ENCODE measurements at regions not wholly inside any gene's neighbourhood (a gene's known extent, or its start where the extent isn't known, plus 50 kb on each side); places are given as distances from the start of the nearest gene placed in this dataset.
A peak's percentile ranks its signal among the peaks of the same experiment; 100 is the strongest.

GRCh38 chr4:24720436-24720835 lies 74.9 kb upstream of the SOD3 start:
- DNase-seq: no peak

- no peak for DNase-seq
These were observed 74.4 kb upstream of the SOD3 start for GRCh38 chr4:24720979-24721378.

GRCh38 chr4:24722026-24722568 lies 73.3 kb upstream of the SOD3 start:
- DNase-seq: no peak

DNA sequence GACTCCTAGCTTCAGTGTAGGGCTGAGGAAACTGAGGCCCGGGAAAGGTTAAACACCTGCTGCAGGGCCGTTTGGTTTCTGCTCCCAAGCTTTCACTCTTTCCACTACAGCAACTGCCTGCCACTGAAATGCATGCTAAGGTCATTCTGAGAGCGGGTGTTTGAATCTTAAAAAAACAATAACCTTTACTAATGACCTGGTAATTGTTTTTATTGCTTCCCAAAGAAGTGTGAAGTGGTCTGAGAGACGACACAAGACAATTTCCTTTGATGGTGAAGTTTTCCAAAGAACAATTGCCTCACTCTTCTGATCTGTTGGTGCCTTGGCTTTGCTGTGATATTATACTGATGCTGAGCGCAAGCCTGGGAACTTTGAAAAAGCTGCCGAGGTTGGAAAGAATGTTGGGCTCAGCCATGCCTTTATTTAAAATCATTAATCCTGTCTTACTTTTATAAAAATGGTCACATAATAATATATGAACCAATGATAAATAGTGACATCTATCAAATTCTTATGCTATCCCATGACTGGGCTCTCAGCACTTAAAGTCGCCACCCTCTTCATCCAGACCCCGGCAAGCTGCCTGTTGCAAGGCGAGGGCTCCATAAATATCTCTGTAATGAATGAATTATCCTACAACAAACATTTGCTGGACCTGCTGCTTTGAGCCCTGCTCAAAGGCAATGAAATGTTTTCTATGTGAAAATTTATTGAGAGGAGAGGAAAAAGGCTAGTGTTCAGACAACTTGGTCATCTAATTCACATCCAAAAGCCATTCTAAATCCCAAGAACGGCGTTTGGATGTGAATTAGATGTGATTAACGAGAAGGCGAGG lies 67.8 kb upstream of the SOD3 start:
- no peak for DNase-seq

DNA sequence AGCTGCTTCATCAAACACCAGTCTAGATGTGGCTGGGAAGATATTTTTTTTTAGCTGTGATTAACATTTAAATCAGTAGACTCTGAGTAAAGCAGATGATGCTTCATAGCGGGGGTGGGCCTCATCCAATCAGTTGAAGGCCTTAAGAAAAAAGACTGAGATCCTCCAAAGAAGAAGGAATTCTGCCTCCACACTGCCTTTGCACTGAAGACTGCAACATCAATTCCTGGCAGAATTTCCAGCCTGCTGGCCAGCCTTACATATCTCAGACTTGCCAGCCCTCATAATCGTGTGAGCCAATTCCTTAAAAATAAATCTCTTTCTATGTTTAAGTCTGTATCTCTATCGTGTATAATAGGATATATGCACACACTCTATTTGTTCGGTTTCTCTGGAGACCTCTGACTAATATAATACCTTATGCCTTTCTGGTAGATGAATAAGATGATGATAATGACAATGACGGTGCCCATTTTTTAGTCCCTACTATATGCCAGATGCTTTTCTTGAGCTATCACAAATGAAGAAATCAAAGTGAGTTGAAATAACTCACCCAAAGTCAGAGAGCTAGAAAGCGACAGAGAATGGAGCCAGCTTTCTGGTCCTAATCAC lies 66.1 kb upstream of the SOD3 start:
- DNase-seq: peak; percentile 4

- DNase-seq: peak; percentile 21
These were observed 64.9 kb upstream of the SOD3 start for GRCh38 chr4:24730256-24731001.

DNA sequence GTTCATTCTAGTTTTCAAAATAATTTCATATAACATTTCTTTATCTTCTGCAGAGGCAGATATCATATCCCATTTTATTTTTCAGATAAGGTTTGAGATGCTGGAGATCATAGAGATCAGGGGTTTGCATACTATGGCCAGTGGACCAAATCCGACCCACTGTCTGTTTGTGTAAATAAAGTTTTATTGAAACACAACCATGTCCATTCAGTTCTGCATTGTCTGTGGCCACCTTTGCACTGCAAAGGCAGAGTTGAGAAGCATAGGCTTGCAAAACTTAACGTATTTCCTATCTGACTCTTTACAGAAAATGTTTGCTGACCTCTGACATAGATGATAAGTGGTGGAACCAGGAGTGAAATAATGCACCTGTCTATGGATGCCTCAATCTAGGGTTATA lies 63.9 kb upstream of the SOD3 start:
- no peak for DNase-seq

GRCh38 chr4:24734511-24734910 lies 60.9 kb upstream of the SOD3 start:
- DNase-seq: no peak

DNA sequence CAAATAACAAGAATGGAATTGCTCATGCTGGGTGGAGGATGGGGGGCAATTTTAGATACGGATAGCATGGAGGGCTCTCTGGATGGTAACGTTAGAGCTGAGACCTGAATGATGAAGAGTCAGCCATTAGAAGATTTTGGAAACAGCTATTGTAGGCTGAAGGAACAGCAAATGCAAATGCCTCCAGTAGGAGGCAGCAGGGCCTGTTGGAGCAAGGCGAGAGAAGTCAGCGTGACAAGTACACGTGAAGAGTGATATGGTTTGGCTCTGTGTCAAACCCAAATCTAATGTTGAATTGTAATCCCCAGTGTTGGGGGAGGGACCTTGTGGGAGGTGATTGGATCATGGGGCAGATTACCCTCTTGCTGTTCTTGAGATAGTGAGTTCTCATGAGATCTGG lies 59.3 kb upstream of the SOD3 start:
- DNase-seq: no peak

GRCh38 chr4:24741910-24742309 lies 53.5 kb upstream of the SOD3 start:
- DNase-seq: no peak

DNA sequence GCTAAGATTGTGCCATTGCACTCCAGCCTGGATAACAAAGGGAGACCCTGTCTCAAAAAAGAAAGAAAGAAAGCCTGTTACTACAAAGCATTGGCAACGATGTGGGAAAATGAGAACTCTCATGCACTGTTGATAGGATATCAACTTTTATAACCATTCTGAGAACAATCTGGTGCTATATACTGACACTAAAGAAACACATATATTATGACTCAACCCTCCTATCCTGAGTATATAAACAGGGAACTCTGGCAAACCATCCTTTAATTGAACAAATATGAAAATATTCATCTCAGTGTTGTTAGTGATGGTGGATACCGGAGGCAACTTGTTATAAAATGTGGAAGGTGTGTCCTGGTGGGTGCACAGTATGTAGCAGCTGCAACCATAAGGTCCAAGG lies 53.0 kb upstream of the SOD3 start:
- no peak for DNase-seq

DNA sequence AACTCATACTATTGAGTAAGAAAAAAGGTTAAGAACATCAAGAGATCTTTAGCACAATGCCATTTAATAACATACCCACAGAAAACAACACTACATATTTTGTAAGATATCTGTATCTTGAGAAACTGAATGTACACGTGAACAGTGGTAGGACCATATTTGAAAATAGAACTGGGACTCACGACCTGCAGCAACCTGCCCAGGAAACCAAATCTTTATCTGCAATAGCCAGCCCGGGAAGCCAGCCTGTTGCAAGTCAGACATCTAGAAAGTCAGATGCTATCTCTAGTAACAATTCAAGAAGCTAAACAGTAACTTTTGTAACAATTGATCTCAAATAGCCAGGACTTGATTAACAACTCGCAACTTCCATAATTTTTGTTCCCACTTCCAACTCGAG lies 52.6 kb upstream of the SOD3 start:
- no peak for DNase-seq

DNA sequence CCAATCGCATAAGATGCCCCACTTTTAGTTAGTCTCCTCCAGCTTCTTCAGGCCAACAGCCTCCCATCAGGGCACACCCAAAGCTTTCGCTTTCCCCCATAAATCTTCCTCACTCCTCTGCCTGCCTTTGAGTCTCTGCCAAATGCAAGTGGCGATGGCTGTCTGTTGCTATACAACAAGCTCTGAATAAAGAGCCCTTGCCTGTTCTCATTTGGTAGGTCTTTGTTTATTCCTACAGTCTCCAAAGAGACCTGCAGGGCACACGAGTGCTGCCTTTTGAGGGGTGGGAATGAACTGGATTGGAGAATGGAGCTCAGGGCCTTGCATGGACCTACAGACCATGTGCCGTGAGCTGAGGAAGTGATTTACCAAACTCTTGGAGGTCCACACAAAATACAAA lies 52.2 kb upstream of the SOD3 start:
- no peak for DNase-seq

DNA sequence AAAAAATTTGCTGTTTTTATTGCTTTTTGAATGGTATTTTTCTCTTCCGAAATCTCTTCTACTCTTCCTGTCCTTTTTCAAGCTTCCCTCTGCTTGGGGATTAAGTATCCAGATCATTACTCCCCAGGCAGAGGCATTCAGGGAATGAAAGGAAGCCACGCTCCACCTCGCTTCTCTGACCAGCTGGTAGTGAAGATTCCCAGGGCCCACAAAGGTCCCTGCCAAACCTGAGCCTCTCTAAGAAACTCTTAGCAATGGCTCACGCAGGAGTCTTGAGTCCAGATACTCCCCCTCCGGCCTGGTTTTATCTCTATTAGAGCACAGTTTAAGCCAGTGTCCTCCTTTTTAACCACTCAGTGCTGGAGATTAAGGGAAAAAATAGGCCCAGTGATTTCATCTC lies 51.4 kb upstream of the SOD3 start:
- no peak for DNase-seq

- no peak for DNase-seq
These were observed 50.0 kb upstream of the SOD3 start for GRCh38 chr4:24745172-24745895.

Data from eye (tissue), 1 donor.